T-helper 1 cell treated with Interleukin-12 subunit alpha and Interleukin-12 subunit beta and Interleukin-4 antibody, amounts not matched to agents 30 μg/mL and 1 μg/mL, for 36 hours (primary cell): ENCODE measurements at regions not wholly inside any gene's neighbourhood (a gene's known extent, or its start where the extent isn't known, plus 50 kb on each side); places are given as distances from the start of the nearest gene placed in this dataset.

Experiments
- H3K27ac Mint-ChIP-seq: one replicate; pipeline ENCODE4 v1.8.0; 2021; ENCODE audit warnings: mild to moderate bottlenecking, mixed read lengths
- H3K27me3 Mint-ChIP-seq: one replicate; pipeline ENCODE4 v1.8.0; 2021; ENCODE audit warnings: low read depth, mixed read lengths
- H3K36me3 Mint-ChIP-seq: one replicate; pipeline ENCODE4 v1.8.0; 2021; ENCODE audit warnings: low read depth, mixed read lengths
- H3K4me1 Mint-ChIP-seq: one replicate; pipeline ENCODE4 v1.8.0; 2021; ENCODE audit warnings: low read depth, mixed read lengths
- H3K4me3 Mint-ChIP-seq: one replicate; pipeline ENCODE4 v1.8.0; 2021; ENCODE audit warnings: mild to moderate bottlenecking, moderate library complexity, mixed read lengths
- H3K9me3 Mint-ChIP-seq: one replicate; pipeline ENCODE4 v1.8.0; 2021; ENCODE audit warnings: mixed read lengths

DNA sequence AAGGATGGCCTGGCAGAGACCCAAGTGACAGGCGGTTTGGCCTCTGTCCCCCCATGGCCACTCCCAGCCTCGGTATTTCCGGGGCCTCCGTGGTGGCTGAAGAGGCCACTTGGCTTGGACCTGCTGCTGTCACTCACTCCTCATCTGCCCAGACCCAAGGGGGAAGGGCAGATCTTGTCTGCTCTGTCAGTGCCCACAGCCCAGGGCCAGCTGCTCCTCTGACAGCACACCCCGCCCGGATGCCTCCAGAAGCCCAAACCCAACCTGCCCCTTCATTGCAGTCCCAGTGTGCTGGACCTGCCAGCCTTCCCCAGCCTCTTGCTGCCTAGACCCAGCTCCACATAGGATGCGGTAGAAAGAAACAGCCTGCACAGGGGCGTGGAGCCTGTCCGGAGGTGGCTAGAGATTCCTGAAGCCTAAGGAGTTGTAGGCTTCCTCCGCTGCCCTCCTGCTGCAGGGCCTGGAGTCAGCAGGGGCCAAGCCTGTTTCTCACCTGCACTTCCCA lies 52.0 kb downstream of the MAGEF1 start:
- Mint-ChIP-seq H3K27ac (no peak overlapping the region), H3K4me1 (peaks cover 4% of the 10 kb centered on the region), H3K27me3 (no peaks in the 10 kb centered on the region), H3K36me3 (no peaks in the 10 kb centered on the region), H3K4me3 (no peak overlapping the region), H3K9me3 (no peaks in the 10 kb centered on the region)

DNA sequence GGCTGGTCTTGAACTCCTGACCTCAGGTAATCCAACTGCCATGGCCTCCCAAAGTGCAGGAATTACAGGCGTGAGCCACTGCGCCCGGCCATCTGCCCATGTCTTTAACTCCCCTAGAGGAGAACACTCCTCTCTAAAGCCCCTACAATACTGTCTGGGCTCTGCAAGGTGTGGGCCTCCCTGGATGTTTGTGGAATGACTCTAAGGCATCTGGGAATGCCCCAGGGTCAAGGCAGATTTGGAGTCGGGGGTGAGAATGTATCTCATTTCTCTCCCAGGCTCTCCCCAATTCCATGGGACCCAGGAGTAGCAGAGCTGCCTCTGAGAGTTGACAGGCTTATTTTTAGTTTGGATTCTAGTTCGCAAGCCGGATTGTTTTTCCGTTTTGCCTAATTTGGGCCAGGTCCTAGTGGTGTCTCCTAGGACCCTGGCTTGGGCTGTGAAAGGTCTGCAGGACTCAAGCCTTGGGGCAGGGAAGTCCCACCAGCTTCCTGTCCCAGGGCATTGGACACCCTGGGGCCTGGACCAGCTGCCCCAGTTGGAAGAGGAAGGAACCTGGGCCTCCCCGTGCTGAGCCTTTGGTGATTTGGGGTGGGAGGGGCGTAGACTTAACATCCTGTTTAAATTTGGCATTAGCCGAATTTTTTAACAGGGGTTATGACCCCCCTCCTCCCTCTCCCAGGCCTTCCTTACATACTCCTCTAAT lies 53.5 kb downstream of the MAGEF1 start:
- Mint-ChIP-seq H3K4me1 (peaks cover 4% of the 10 kb centered on the region), H3K4me3 (no peak overlapping the region), H3K9me3 (no peaks in the 10 kb centered on the region), H3K27ac (no peak overlapping the region), H3K36me3 (no peaks in the 10 kb centered on the region), H3K27me3 (peaks cover 5% of the 10 kb centered on the region)

DNA sequence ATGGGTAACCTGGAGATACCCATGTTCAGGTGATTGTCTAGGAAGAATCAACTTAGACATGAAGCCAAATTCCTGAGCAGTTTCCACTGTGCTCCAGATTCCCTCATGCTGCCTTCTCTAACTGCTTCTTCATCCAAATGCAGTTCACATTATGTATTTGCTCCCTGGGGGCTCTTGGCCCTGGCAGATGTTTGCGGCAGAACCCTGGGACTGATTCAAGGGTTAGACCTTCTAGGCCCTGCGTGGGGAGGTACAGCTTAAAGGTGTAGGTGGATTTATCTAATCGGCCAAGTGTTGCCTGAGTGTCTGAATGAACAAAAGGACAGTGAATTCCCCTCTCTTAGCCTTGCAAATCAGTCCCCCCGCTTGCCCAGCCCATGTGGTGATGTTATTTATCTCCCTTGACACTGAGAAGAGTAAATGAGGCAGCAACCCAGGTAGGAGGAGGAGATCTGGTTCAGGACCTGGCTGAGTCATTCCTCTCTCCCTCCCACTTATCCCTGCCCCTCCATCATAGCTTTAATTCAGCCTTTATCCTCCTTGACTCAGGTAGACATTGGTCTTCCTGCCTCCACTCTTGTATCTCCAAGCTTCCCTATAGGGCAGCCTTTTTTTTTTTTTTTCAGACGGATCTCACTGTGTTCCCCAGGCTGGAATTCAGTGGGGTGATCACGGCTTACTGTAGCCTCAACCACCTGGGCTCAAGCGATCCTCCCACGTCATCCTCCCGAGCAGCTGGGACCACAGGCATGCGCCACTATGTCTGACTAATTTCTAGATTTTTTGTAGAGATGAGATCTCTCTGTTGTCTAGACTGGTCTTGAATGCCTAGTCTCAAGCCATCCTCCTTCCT lies 54.8 kb downstream of the MAGEF1 start:
- no peak overlapping the region for H3K27ac Mint-ChIP-seq

GRCh38 chr3:184656458-184656828 lies 55.4 kb downstream of the MAGEF1 start:
- H3K36me3 Mint-ChIP-seq = no peaks in the 10 kb centered on the region
- H3K4me1 Mint-ChIP-seq = peaks cover 4% of the 10 kb centered on the region
- no peaks in the 10 kb centered on the region for H3K9me3 Mint-ChIP-seq
- peaks cover 8% of the 10 kb centered on the region for H3K27me3 Mint-ChIP-seq
- H3K27ac Mint-ChIP-seq = no peak overlapping the region
- H3K4me3 Mint-ChIP-seq = no peak overlapping the region

More for the DNA sequence above, 54.8 kb downstream of the MAGEF1 start:
- no peak overlapping the region for H3K4me3 Mint-ChIP-seq
- no peaks in the 10 kb centered on the region for H3K36me3 Mint-ChIP-seq
- H3K9me3 Mint-ChIP-seq = no peaks in the 10 kb centered on the region
- H3K4me1 Mint-ChIP-seq = peaks cover 4% of the 10 kb centered on the region
- peaks cover 6% of the 10 kb centered on the region for H3K27me3 Mint-ChIP-seq

- H3K4me1 Mint-ChIP-seq = peaks cover 4% of the 10 kb centered on the region
- no peaks in the 10 kb centered on the region for H3K9me3 Mint-ChIP-seq
- H3K27ac Mint-ChIP-seq = no peak overlapping the region
- no peaks in the 10 kb centered on the region for H3K36me3 Mint-ChIP-seq
- H3K4me3 Mint-ChIP-seq = no peak overlapping the region
- H3K27me3 Mint-ChIP-seq = peaks cover 8% of the 10 kb centered on the region
Observed at GRCh38 chr3:184655597-184655996, 56.3 kb downstream of the MAGEF1 start.

- Mint-ChIP-seq H3K4me1 (peaks cover 4% of the 10 kb centered on the region), H3K36me3 (no peaks in the 10 kb centered on the region), H3K27me3 (peaks cover 8% of the 10 kb centered on the region), H3K27ac (no peak overlapping the region), H3K4me3 (no peak overlapping the region), H3K9me3 (no peaks in the 10 kb centered on the region)
Observed at GRCh38 chr3:184654375-184654774, 57.5 kb downstream of the MAGEF1 start.

DNA sequence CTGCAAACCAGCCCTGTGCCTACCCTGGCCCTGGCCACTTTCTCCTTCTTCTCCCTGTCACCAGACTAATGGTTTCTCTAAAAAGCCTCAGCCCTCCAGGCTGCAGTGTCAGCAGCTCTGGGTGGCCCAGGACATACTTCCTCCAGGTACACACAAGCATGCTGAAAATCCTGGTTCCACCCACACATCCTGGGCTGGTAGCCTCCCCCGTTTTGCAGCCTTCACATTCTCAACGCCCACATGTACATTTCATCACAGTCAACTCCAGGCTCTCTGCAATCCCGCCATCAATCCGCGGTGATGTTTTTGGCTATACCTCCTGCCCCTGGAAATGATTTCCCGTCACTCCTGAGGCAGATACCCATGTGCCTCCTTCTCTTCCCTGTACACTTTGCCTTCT lies 59.4 kb downstream of the MAGEF1 start:
- Mint-ChIP-seq H3K36me3 (no peaks in the 10 kb centered on the region), H3K27me3 (peaks cover 8% of the 10 kb centered on the region), H3K27ac (no peak overlapping the region), H3K4me1 (peaks cover 4% of the 10 kb centered on the region), H3K9me3 (no peaks in the 10 kb centered on the region), H3K4me3 (no peak overlapping the region)

DNA sequence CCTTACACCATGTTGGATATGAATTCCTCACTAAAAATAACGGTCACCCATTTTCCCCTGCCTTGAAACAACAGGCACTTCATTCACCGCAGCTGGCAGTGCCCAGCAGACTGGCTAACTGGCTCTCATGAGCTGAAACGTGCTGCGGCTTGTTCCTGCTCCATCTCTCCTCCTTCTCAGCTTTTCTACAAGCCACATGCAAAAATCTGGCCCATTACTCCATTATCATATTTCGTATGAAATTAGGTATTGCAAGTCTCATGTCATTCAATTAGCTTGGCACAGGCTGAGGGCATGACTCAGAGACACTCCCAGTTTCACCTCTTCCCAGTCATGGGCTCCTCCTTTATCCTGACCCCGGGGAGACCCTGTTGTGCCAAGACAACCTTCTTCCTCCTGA lies 60.0 kb downstream of the MAGEF1 start:
- H3K36me3 Mint-ChIP-seq = no peaks in the 10 kb centered on the region

DNA sequence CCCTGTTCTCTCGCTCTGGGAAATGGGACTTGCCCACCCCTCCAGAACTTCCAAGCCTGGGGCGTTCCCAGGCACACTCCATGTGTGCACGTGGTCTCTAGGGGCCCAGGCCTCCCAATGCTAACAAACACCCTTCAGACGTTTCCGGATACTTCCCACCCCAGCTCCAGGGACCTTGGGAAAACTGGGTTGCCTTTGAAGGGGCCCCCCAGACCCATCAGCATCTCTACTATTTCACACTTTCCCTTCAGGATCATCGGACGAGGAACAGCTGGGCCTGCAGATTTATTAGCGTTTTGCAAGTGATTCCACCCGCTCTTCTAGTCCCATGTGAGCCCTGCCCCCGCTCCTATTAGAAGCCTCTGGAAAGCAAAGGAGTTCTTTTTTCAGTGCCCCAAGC lies 63.2 kb downstream of the MAGEF1 start:
- peaks cover 3% of the 10 kb centered on the region for H3K27me3 Mint-ChIP-seq
- no peaks in the 10 kb centered on the region for H3K36me3 Mint-ChIP-seq
- H3K4me3 Mint-ChIP-seq = no peak overlapping the region
- H3K27ac Mint-ChIP-seq = no peak overlapping the region
- peaks cover 4% of the 10 kb centered on the region for H3K4me1 Mint-ChIP-seq
- H3K9me3 Mint-ChIP-seq = no peaks in the 10 kb centered on the region

More for the DNA sequence above, 60.0 kb downstream of the MAGEF1 start:
- H3K4me1 Mint-ChIP-seq = no peaks in the 10 kb centered on the region
- H3K4me3 Mint-ChIP-seq = no peak overlapping the region
- H3K27me3 Mint-ChIP-seq = peaks cover 8% of the 10 kb centered on the region
- H3K27ac Mint-ChIP-seq = no peak overlapping the region
- no peaks in the 10 kb centered on the region for H3K9me3 Mint-ChIP-seq

- peaks cover 3% of the 10 kb centered on the region for H3K27me3 Mint-ChIP-seq
- H3K4me1 Mint-ChIP-seq = peaks cover 4% of the 10 kb centered on the region
- H3K36me3 Mint-ChIP-seq = no peaks in the 10 kb centered on the region
- H3K27ac Mint-ChIP-seq = no peak overlapping the region
- H3K4me3 Mint-ChIP-seq = no peak overlapping the region
- H3K9me3 Mint-ChIP-seq = no peaks in the 10 kb centered on the region
Observed at GRCh38 chr3:184647405-184647936, 64.4 kb downstream of the MAGEF1 start.

- Mint-ChIP-seq H3K4me1 (peaks cover 4% of the 10 kb centered on the region), H3K9me3 (no peaks in the 10 kb centered on the region), H3K4me3 (no peak overlapping the region), H3K27ac (no peak overlapping the region), H3K36me3 (no peaks in the 10 kb centered on the region), H3K27me3 (no peaks in the 10 kb centered on the region)
Observed at GRCh38 chr3:184645336-184645735, 66.5 kb downstream of the MAGEF1 start.

GRCh38 chr3:184643442-184643841 lies 68.4 kb downstream of the MAGEF1 start:
- Mint-ChIP-seq H3K27me3 (no peaks in the 10 kb centered on the region), H3K9me3 (no peaks in the 10 kb centered on the region), H3K36me3 (no peaks in the 10 kb centered on the region), H3K4me3 (no peak overlapping the region), H3K27ac (no peak overlapping the region), H3K4me1 (peaks cover 4% of the 10 kb centered on the region)

GRCh38 chr3:184642631-184643285 lies 69.1 kb downstream of the MAGEF1 start:
- Mint-ChIP-seq H3K4me1 (peaks cover 4% of the 10 kb centered on the region), H3K9me3 (no peaks in the 10 kb centered on the region), H3K27ac (no peak overlapping the region), H3K27me3 (no peaks in the 10 kb centered on the region), H3K36me3 (no peaks in the 10 kb centered on the region), H3K4me3 (no peak overlapping the region)

- H3K4me1 Mint-ChIP-seq = peaks cover 2% of the 10 kb centered on the region
- no peak overlapping the region for H3K4me3 Mint-ChIP-seq
- H3K36me3 Mint-ChIP-seq = no peaks in the 10 kb centered on the region
- H3K27ac Mint-ChIP-seq = no peak overlapping the region
- H3K27me3 Mint-ChIP-seq = no peaks in the 10 kb centered on the region
- no peaks in the 10 kb centered on the region for H3K9me3 Mint-ChIP-seq
Observed at GRCh38 chr3:184641430-184641829, 70.4 kb downstream of the MAGEF1 start.
